ENCODE measurements at regions not wholly inside any gene's neighbourhood (a gene's known extent, or its start where the extent isn't known, plus 50 kb on each side); places are given as distances from the start of the nearest gene placed in this dataset.

GRCh38 chr13:72637561-72637960 lies 89.9 kb downstream of the MZT1 start:
- no peak for DNase-seq (ENCODE audit: low read depth in 2 of 2)
- H3K4me1 ChIP-seq (ENCODE audit: control insufficient read depth, extremely low read depth, insufficient read depth, low read length): no peaks in the 10 kb centered on the region
- H3K27me3 ChIP-seq (ENCODE audit: control insufficient read depth, insufficient read depth, low read length): no peaks in the 10 kb centered on the region
- H3K27ac ChIP-seq (ENCODE audit: insufficient read depth, low read length): no peak overlapping the region
- no peaks in the 10 kb centered on the region for H3K36me3 ChIP-seq (ENCODE audit: control insufficient read depth, insufficient read depth, low read length)
- H3K79me2 ChIP-seq (ENCODE audit: control insufficient read depth, insufficient read depth, low read length): no peaks in the 10 kb centered on the region
- H3K9me3 ChIP-seq (ENCODE audit: control insufficient read depth, insufficient read depth, low read depth, low read length): no peaks in the 10 kb centered on the region
- no peak overlapping the region for H3K4me2 ChIP-seq (ENCODE audit: extremely low read depth, insufficient read depth, low read length)
- no peak overlapping the region for H2AFZ ChIP-seq (ENCODE audit: low read length)
- no peaks in the 10 kb centered on the region for H4K20me1 ChIP-seq (ENCODE audit: control insufficient read depth, extremely low read depth, insufficient read depth, low read length)
- TF ChIP-seq CTCF (conservative IDR thresholded peaks at IDR 0.05 in 1 of 2, IDR thresholded peaks at IDR 0.05 in 1 of 2; ENCODE audit: low read depth in 1 of 2, low read length in 2 of 2): no peak
- H3K9ac ChIP-seq (ENCODE audit: insufficient read depth, low read length): no peak overlapping the region
- no peak overlapping the region for H3K4me3 ChIP-seq (replicated peaks in 1 of 4; ENCODE audit: control extremely low read depth in 1 of 4, insufficient read depth in 1 of 4, low read depth in 3 of 4, low read length in 4 of 4)

GRCh38 chr13:72634859-72635258 lies 92.6 kb downstream of the MZT1 start:
- H2AFZ ChIP-seq (ENCODE audit: low read length): no peak overlapping the region
- H3K79me2 ChIP-seq (ENCODE audit: control insufficient read depth, insufficient read depth, low read length): no peaks in the 10 kb centered on the region
- no peak overlapping the region for H3K4me2 ChIP-seq (ENCODE audit: extremely low read depth, insufficient read depth, low read length)
- H3K9me3 ChIP-seq (ENCODE audit: control insufficient read depth, insufficient read depth, low read depth, low read length): no peaks in the 10 kb centered on the region
- DNase-seq (ENCODE audit: low read depth in 2 of 2): no peak
- no peaks in the 10 kb centered on the region for H3K27me3 ChIP-seq (ENCODE audit: control insufficient read depth, insufficient read depth, low read length)
- no peak for TF ChIP-seq CTCF (conservative IDR thresholded peaks at IDR 0.05 in 1 of 2, IDR thresholded peaks at IDR 0.05 in 1 of 2; ENCODE audit: low read depth in 1 of 2, low read length in 2 of 2)
- no peak for TF ChIP-seq EZH2 (IDR thresholded peaks at IDR 0.05; ENCODE audit: low read length, missing control alignments)
- H3K9ac ChIP-seq (ENCODE audit: insufficient read depth, low read length): no peak overlapping the region
- no peaks in the 10 kb centered on the region for H4K20me1 ChIP-seq (ENCODE audit: control insufficient read depth, extremely low read depth, insufficient read depth, low read length)
- H3K4me1 ChIP-seq (ENCODE audit: control insufficient read depth, extremely low read depth, insufficient read depth, low read length): no peaks in the 10 kb centered on the region
- H3K36me3 ChIP-seq (ENCODE audit: control insufficient read depth, insufficient read depth, low read length): no peaks in the 10 kb centered on the region
- H3K4me3 ChIP-seq (replicated peaks in 1 of 4; ENCODE audit: control extremely low read depth in 1 of 4, insufficient read depth in 1 of 4, low read depth in 3 of 4, low read length in 4 of 4): no peak overlapping the region
- H3K27ac ChIP-seq (ENCODE audit: insufficient read depth, low read length): no peak overlapping the region

GRCh38 chr13:72622546-72622945 lies 104.9 kb downstream of the MZT1 start:
- Histone ChIP-seq H2AFZ (ENCODE audit: low read length) (no peak overlapping the region), H3K36me3 (ENCODE audit: control insufficient read depth, insufficient read depth, low read length) (no peaks in the 10 kb centered on the region), H3K9me3 (ENCODE audit: control insufficient read depth, insufficient read depth, low read depth, low read length) (no peaks in the 10 kb centered on the region), H3K4me2 (ENCODE audit: extremely low read depth, insufficient read depth, low read length) (no peak overlapping the region), H3K9ac (ENCODE audit: insufficient read depth, low read length) (no peak overlapping the region), H4K20me1 (ENCODE audit: control insufficient read depth, extremely low read depth, insufficient read depth, low read length) (no peaks in the 10 kb centered on the region), H3K4me3 (replicated peaks in 1 of 4; ENCODE audit: control extremely low read depth in 1 of 4, insufficient read depth in 1 of 4, low read depth in 3 of 4, low read length in 4 of 4) (no peak overlapping the region), H3K27me3 (ENCODE audit: control insufficient read depth, insufficient read depth, low read length) (no peaks in the 10 kb centered on the region), H3K79me2 (ENCODE audit: control insufficient read depth, insufficient read depth, low read length) (no peaks in the 10 kb centered on the region), H3K27ac (ENCODE audit: insufficient read depth, low read length) (no peak overlapping the region), H3K4me1 (ENCODE audit: control insufficient read depth, extremely low read depth, insufficient read depth, low read length) (no peaks in the 10 kb centered on the region)
- TF ChIP-seq EZH2 (IDR thresholded peaks at IDR 0.05; ENCODE audit: low read length, missing control alignments) (no peak), CTCF (conservative IDR thresholded peaks at IDR 0.05 in 1 of 2, IDR thresholded peaks at IDR 0.05 in 1 of 2; ENCODE audit: low read depth in 1 of 2, low read length in 2 of 2) (no peak)
- no peak for DNase-seq (ENCODE audit: low read depth in 2 of 2)

Data from fibroblast of lung (primary cell).